IMR-90 (cell line): ENCODE measurements at regions not wholly inside any gene's neighbourhood (a gene's known extent, or its start where the extent isn't known, plus 50 kb on each side); places are given as distances from the start of the nearest gene placed in this dataset.

Source experiments
- ATAC-seq: fragments of 200-7000 bp; cut with Tn5 transposase; 2 replicates; pipeline ENCODE4 v1.9.1; 2020; ENCODE audit warnings: low read depth, mild to moderate bottlenecking, moderate library complexity
- BruUV-seq: library from RNA; stranded (reverse); fragments of 400-500 nt; replicated peaks from 2 replicates; lab custom pipeline; 2021; lab: Mats Ljungman, UMichigan
- CTCF ChIA-PET: fragments of 300-600 bp; formaldehyde crosslinking; extraction: SDS; loops from one replicate; lab custom pipeline; 2021; ENCODE audit warnings: antibody characterized with exemption; lab: Yijun Ruan, JAX
- POLR2A ChIA-PET: fragments of 300-600 bp; sonication (Branson Sonifier 250); formaldehyde crosslinking; loops from one replicate; lab custom pipeline; 2022; ENCODE audit warnings: antibody characterized with exemption; ENCODE audit not compliant: unreplicated experiment; lab: Charles Lee
- DNase-seq: peaks from one replicate; pipeline ENCODE4 v3.0.0; 2013
- H2AFZ ChIP-seq: replicated peaks from 2 replicates; pipeline ENCODE3; 2013; ENCODE audit warnings: low read length, mild to moderate bottlenecking; ENCODE audit not compliant: poor library complexity
- H2AK5ac ChIP-seq: 2 replicates; pipeline ENCODE4 v1.6.1; 2013; ENCODE audit warnings: low read depth, low read length, inconsistent platforms
- H2AK9ac ChIP-seq: replicated peaks from 2 replicates; pipeline ENCODE3; 2013; ENCODE audit warnings: mild to moderate bottlenecking, low read depth, low read length, moderate library complexity; ENCODE audit not compliant: poor library complexity
- H2BK120ac ChIP-seq: 2 replicates; pipeline ENCODE4 v1.6.1; 2013; ENCODE audit warnings: low read depth, low read length, inconsistent platforms
- H2BK15ac ChIP-seq: 3 replicates; pipeline ENCODE4 v1.6.1; 2013; ENCODE audit warnings: low read depth, low read length, inconsistent platforms
- H2BK20ac ChIP-seq: 2 replicates; pipeline ENCODE4 v1.6.1; 2013; ENCODE audit warnings: low read depth, mild to moderate bottlenecking, inconsistent platforms, low read length, moderate library complexity
- H2BK5ac ChIP-seq: 2 replicates; pipeline ENCODE4 v1.6.1; 2013; ENCODE audit warnings: mild to moderate bottlenecking, low read depth, low read length, inconsistent platforms; ENCODE audit not compliant: poor library complexity, severe bottlenecking
- H3K14ac ChIP-seq: replicated peaks from 2 replicates; pipeline ENCODE4 v1.6.1; 2013; ENCODE audit warnings: low read depth, low read length, inconsistent platforms
- H3K18ac ChIP-seq: 2 replicates; pipeline ENCODE4 v1.6.1; 2013; ENCODE audit warnings: low read depth, low read length, control low read depth
- H3K23ac ChIP-seq: 2 replicates; pipeline ENCODE4 v1.6.1; 2013; ENCODE audit warnings: low read depth, low read length, inconsistent platforms
- H3K27ac ChIP-seq: 2 replicates; pipeline ENCODE4 v1.5.1; 2013; ENCODE audit warnings: mild to moderate bottlenecking, control low read depth, low read length; ENCODE audit not compliant: insufficient read depth
- H3K27me3 ChIP-seq: 2 replicates; pipeline ENCODE4 v1.6.1; 2013; ENCODE audit warnings: low read length; ENCODE audit not compliant: control insufficient read depth, insufficient read depth
- H3K36me3 ChIP-seq: 2 replicates; pipeline ENCODE4 v1.6.1; 2013; ENCODE audit warnings: low read length, mixed read lengths; ENCODE audit not compliant: control insufficient read depth, insufficient read depth
- H3K4ac ChIP-seq: 2 replicates; pipeline ENCODE4 v1.6.1; 2013; ENCODE audit warnings: low read depth, low read length, inconsistent platforms
- H3K4me1 ChIP-seq: 2 replicates; pipeline ENCODE4 v1.6.1; 2013; ENCODE audit warnings: low read length, mixed read lengths; ENCODE audit not compliant: control insufficient read depth, insufficient read depth
- H3K4me2 ChIP-seq: 2 replicates; pipeline ENCODE4 v1.6.1; 2013; ENCODE audit warnings: low read depth, mild to moderate bottlenecking, control low read depth, low read length, moderate library complexity
- H3K4me3 ChIP-seq: 2 replicates; pipeline ENCODE4 v1.5.1; 2013; ENCODE audit warnings: low read depth, mild to moderate bottlenecking, control low read depth, low read length, moderate library complexity; ENCODE audit not compliant: insufficient read depth
- H3K56ac ChIP-seq: 2 replicates; pipeline ENCODE4 v1.6.1; 2013; ENCODE audit warnings: low read length, inconsistent platforms; ENCODE audit not compliant: insufficient read depth; ENCODE audit errors: extremely low read depth
- H3K79me1 ChIP-seq, 2 experiments: 2 replicates each; pipeline ENCODE4 v1.6.1; 2013; ENCODE audit warnings: low read length in 2 of 2, inconsistent platforms in 1 of 2, low read depth in 1 of 2
- H3K9ac ChIP-seq: 2 replicates; pipeline ENCODE4 v1.6.1; 2013; ENCODE audit warnings: low read depth, low read length, control low read depth
- H3K9me1 ChIP-seq: 2 replicates; pipeline ENCODE4 v1.6.1; 2013; ENCODE audit warnings: low read length, inconsistent platforms; ENCODE audit not compliant: insufficient read depth
- H3K9me3 ChIP-seq: 2 replicates; pipeline ENCODE4 v1.6.1; 2013; ENCODE audit warnings: low read length; ENCODE audit not compliant: control insufficient read depth, insufficient read depth
- H4K20me1 ChIP-seq: 2 replicates; pipeline ENCODE4 v1.6.1; 2013; ENCODE audit warnings: low read length, inconsistent platforms; ENCODE audit not compliant: insufficient read depth
- H4K5ac ChIP-seq: 2 replicates; pipeline ENCODE4 v1.6.1; 2013; ENCODE audit warnings: mild to moderate bottlenecking, low read depth, low read length, control low read depth
- H4K8ac ChIP-seq, 2 experiments: 2 replicates each; pipeline ENCODE4 v1.6.1; 2013; ENCODE audit warnings: low read depth in 2 of 2, low read length in 2 of 2, control low read depth in 1 of 2, inconsistent platforms in 1 of 2
- H4K91ac ChIP-seq: 2 replicates; pipeline ENCODE4 v1.6.1; 2013; ENCODE audit warnings: low read depth, low read length, inconsistent platforms; ENCODE audit not compliant: insufficient read depth
- CTCF ChIP-seq: conservative IDR thresholded peaks from 2 replicates; pipeline ENCODE4 v1.5.1; 2012; ENCODE audit warnings: mild to moderate bottlenecking, low read depth, low read length, improper control_type of control experiment
- MAFK ChIP-seq: IDR thresholded peaks from 2 replicates; pipeline ENCODE4 v1.6.1; 2012; ENCODE audit warnings: low read depth, low read length, improper control_type of control experiment
- MAZ ChIP-seq: IDR thresholded peaks from 2 replicates; pipeline ENCODE4 v1.6.1; 2012; ENCODE audit warnings: low read depth, mild to moderate bottlenecking, low read length, improper control_type of control experiment, moderate library complexity, borderline replicate concordance
- MXI1 ChIP-seq: IDR thresholded peaks from 2 replicates; pipeline ENCODE4 v1.6.1; 2012; ENCODE audit warnings: low read depth, mild to moderate bottlenecking, low read length, moderate library complexity, borderline replicate concordance
- RFX5 ChIP-seq: IDR thresholded peaks from 2 replicates; pipeline ENCODE4 v1.8.0; 2012; ENCODE audit warnings: low read depth, mild to moderate bottlenecking, low read length, moderate library complexity
- USF2 ChIP-seq: fragments of 150-350 bp; IDR thresholded peaks from 2 replicates; pipeline ENCODE4 v1.6.1; 2017; ENCODE audit warnings: mild to moderate bottlenecking, antibody characterized with exemption, low read length, low read depth
- WGBS, 2 experiments: methylation state at CpG; one replicate each; pipeline versions ENCODE4 v1.1.5 to v1.1.7; 2013; ENCODE audit warnings: missing lambda C conversion rate in 2 of 2; ENCODE audit not compliant: insufficient read length in 1 of 2; ENCODE audit errors: extremely low coverage in 2 of 2; 5-methylcytosine and 5-hydroxymethylcytosine counted together
- dilution Hi-C: fragments of 300-500 bp; cut with HindIII; formaldehyde crosslinking; loops from one replicate; pipeline ENCODE4 v1.14.3; 2018; ENCODE audit warnings: low sequenced_read_pairs; ENCODE audit not compliant: unreplicated experiment
- in situ Hi-C: fragments of 300-500 bp; cut with MboI; formaldehyde crosslinking; loops from 3 replicates; pipeline ENCODE4 v1.14.3; 2019; ENCODE audit warnings: low sequenced_read_pairs, inconsistent platforms, mixed read lengths
- intact Hi-C: fragments of 100-400 bp; cut with micrococcal nuclease; formaldehyde crosslinking; loops from 2 replicates; pipeline ENCODE4 v1.10.0; 2022

- Histone ChIP-seq H3K27ac (no peak overlapping the region), H3K18ac (no peak overlapping the region), H3K56ac (no peak overlapping the region), H4K20me1 (no peaks in the 10 kb centered on the region), H3K4ac (no peak overlapping the region), H3K4me2 (no peak overlapping the region), H2BK120ac (no peak overlapping the region), H4K8ac (no peak overlapping the region), H2BK5ac (no peak overlapping the region), H2BK20ac (no peak overlapping the region), H2AK5ac (no peak overlapping the region), H2BK15ac (no peak overlapping the region), H3K4me3 (no peak overlapping the region), H3K79me1 (no peaks in the 10 kb centered on the region), H3K27me3 (no peaks in the 10 kb centered on the region), H2AK9ac (no peak overlapping the region), H3K4me1 (no peaks in the 10 kb centered on the region), H3K23ac (no peak overlapping the region), H4K5ac (no peak overlapping the region), H2AFZ (no peak overlapping the region), H3K9me3 (no peaks in the 10 kb centered on the region), H3K36me3 (no peaks in the 10 kb centered on the region), H4K91ac (no peak overlapping the region), H3K9ac (no peak overlapping the region), H3K14ac (no peak overlapping the region), H3K9me1 (no peaks in the 10 kb centered on the region)
- intact Hi-C loops (no loop called here), in situ Hi-C loops (no loop called here), dilution Hi-C loops (no loop called here)
- ChIA-PET CTCF (no interaction called here), POLR2A (no interaction called here)
- DNase-seq = no peak
- TF ChIP-seq CTCF = no peak
- no peak for TF ChIP-seq MXI1
- no peak for TF ChIP-seq MAFK
- TF ChIP-seq USF2 = no peak
- no peak for TF ChIP-seq RFX5
- no peak for TF ChIP-seq MAZ
- no TSS peak for BruUV-seq
- ATAC-seq = no peak
- no CpG with 5 or more reads among the region's 2 CpGs for WGBS, 2 experiments
These were observed 455.6 kb downstream of the AASDHPPT start for GRCh38 chr11:106533046-106533445.
